ENCODE measurements at regions not wholly inside any gene's neighbourhood (a gene's known extent, or its start where the extent isn't known, plus 50 kb on each side); places are given as distances from the start of the nearest gene placed in this dataset.
"Not testable (repeated sequence)": the region's sequence is repeated elsewhere in the genome, so short reads cannot be mapped to it uniquely, and the experiment has no call there.

- DNase-seq, result no peak
Measured at GRCh38 chr2:57621122-57621663, 425.4 kb upstream of the VRK2 start.

- no peak for DNase-seq
Measured at GRCh38 chr2:57622009-57622408, 424.6 kb upstream of the VRK2 start.

DNA sequence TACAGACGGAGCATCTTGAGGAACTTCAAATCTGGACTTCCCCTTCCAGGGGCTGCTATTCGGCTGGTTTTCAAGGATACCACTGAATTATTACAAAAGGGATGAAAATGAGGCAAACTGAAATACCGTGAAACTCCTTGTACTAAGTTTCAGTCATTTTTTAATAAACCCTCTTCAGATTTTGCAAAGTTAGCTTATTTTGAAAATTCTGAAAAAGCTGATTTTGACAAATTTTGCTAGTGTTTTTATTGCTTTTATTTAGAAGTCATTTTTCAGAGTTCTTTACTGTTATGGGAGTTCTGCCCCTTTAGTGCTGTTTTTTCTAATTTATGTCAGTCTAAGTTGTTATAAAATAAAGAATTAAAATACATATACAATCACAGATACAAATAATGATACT lies 390.4 kb upstream of the VRK2 start:
- no peak for DNase-seq

GRCh38 chr2:57669570-57669969 lies 377.0 kb upstream of the VRK2 start:
- no peak for DNase-seq

GRCh38 chr2:57674025-57674424 lies 372.6 kb upstream of the VRK2 start:
- DNase-seq, result no peak

DNA sequence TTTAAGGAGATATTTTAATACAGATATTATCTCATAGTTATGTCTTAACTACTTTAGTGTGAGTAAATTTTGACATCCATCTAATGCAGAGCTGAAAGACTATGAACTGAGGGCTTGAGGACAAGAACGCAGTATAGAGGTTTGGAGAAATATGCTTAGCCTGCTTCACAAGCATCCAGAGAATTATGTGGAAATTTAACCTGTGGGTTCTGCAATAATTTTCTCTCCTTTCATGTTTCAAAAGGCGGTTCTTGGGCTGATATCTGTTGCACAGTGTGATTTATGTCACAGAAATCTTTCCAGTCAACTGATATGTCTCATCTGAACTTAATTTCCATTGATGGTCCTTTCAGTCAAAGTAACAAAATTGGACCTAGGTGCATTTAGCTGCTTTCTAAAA lies 371.9 kb upstream of the VRK2 start:
- DNase-seq, result no peak

DNA sequence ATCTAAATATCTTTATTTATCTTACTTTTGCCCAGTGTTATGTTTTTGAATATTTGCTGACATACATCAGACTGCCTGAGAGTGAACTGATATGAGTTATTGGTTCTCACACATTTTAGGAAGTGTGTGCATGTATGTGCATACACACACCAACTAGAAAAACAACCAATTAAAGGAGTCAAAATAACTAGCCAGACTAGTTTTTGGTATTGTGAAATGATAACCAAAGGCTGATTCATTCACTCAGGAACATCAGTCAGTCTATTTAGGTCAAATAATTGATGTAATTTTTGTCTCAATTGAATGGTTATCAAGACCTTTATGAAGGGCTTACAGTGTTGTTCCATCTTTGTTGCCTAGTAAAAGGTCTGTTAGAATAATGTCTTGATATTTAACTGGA lies 369.3 kb upstream of the VRK2 start:
- no peak for DNase-seq

DNA sequence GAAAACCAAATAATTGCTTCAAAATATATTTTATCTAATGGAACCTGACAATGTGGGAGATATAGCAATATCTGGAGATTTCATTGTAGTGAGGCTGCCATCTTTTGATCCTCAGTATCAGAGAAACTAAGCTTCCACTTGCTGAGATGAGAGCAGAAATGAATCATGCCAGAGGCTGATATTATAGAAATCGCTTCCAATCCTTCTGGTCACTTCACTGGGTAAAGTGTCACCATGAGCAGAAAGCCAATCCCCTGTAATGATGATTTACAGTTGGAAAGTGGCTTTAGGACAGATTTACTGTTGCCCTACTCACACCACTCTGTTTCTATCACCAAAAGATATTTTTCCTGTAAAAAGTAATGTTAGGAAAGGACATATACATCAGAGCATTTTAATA lies 365.0 kb upstream of the VRK2 start:
- DNase-seq, result no peak

GRCh38 chr2:57685032-57685431 lies 361.6 kb upstream of the VRK2 start:
- no peak for DNase-seq

- DNase-seq, result no peak
Measured at GRCh38 chr2:57692395-57692794, 354.2 kb upstream of the VRK2 start.

DNA sequence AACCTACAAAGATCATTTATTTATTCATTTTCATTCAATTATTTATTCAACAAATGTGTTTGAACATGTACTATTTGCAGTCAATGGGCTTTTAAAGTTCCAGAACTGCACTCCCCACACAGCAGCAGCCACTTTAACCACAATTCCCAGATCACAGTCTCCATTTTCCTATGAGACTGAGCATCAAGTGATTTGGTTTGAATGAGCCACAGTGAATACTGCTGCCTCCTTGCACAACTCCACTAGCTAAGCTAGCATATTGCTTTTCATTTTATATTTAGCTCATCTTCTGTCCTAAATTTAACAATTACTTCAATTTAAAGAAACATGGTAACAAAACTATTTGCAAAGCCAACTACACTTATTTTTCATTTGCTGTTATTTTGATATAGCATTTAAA lies 353.4 kb upstream of the VRK2 start:
- peak; percentile 28 for DNase-seq

- no peak for DNase-seq
Measured at GRCh38 chr2:57693965-57694364, 352.6 kb upstream of the VRK2 start.

- DNase-seq, result no peak
Measured at GRCh38 chr2:57696016-57696415, 350.6 kb upstream of the VRK2 start.

GRCh38 chr2:57698392-57698791 lies 348.2 kb upstream of the VRK2 start:
- DNase-seq, result no peak

- DNase-seq, result no peak
Measured at GRCh38 chr2:57698935-57699449, 347.6 kb upstream of the VRK2 start.

- DNase-seq, result no peak
Measured at GRCh38 chr2:57701391-57701791, 345.2 kb upstream of the VRK2 start.

DNA sequence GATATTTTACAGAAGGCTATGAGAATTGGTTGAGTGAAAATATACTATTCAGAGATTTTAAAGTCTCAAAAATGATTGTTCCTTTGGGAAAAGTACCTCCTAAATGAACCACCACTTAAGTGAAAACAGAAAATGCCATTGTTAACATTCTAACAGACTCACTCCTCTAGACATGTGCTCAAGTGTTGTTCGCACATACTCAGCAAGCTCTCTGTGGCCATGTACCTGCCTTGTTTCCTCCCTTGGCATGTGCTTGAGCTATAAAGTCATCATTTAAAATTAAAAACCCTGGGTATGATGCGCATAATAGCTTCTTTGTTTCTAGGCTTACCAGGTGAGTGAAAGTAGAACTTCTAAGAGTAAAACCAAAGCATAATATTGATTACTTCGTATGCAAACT lies 343.2 kb upstream of the VRK2 start:
- DNase-seq, result no peak

DNA sequence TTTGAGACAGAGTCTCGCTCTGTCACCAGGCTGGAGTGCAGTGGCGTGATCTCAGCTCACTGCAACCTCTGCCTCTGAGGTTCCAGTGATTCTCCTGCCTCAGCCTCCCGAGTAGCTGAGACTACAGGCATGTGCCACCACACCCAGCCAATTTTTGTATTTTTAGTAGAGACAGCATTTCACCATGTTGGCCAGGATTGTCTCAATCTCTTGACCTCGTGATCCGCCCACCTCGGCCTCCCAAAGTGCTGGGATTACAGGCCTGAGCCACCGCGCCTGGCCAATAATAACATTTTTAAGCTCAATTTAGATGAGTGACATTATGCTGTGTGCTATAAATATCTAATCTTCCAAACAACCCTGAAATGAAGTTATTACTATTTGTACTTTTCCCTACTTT lies 338.8 kb upstream of the VRK2 start:
- not testable (repeated sequence) for DNase-seq

DNA sequence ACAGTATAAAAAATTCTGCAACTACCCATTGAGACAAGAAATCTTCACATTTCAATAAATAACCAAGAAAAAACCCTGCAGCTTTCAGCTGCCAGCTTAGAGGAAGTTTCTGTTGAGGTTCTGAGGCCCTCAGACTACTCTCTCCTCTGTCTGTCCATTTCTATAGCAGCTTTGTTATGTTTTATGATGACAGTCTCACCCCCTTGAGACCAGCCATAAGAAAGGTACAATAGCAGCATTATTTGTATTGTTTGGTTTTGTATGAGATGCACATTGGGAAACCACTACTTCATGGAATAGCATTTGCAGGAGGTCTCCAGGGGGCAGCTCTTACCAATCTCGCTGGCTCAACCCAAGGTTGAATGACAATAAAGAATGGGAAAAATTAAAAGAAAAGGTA lies 334.6 kb upstream of the VRK2 start:
- DNase-seq, result no peak

DNA sequence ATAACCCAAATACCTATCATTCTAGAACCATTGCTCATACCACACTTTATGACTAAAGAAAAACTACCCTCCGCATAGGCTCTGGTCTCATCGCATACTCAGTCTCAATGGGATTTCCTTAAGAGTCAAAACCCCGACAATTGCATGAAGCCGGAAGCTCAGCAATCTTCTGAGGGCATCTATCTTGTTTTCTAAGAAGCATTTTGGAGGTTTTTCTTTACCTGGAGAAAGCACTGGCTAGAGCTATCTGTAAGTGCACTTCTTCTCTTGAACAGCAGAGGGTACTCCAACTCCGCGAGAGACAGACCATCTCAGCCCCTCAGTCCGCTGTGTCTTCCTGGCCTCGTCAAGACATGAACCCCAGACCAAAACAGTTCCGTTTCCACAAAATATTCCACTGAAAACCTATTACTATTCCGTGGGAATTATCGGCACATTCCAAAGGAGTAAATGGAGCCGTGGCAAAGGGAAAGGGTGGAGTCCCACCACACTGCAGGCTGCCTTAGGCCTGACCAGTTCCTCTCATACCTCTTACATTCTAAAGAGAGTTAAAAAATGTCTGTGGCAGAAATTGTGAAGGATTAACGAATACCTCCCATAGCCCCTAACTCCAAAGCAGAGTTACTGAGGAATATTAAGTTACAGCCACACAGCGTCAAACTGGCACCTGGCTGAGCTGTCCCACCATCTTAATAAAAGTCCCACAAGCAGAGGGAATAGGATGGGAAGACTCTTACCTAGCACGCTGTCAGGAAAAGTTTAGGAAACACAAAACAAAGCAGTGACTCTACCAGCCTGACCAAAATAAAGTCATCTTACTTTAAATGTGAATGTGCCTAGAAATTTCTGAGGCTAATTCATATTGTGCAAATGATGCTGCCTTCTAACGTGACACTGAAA lies 325.6 kb upstream of the VRK2 start:
- DNase-seq, result peak; percentile 79

GRCh38 chr2:57725337-57725947 lies 321.2 kb upstream of the VRK2 start:
- DNase-seq, result no peak

DNA sequence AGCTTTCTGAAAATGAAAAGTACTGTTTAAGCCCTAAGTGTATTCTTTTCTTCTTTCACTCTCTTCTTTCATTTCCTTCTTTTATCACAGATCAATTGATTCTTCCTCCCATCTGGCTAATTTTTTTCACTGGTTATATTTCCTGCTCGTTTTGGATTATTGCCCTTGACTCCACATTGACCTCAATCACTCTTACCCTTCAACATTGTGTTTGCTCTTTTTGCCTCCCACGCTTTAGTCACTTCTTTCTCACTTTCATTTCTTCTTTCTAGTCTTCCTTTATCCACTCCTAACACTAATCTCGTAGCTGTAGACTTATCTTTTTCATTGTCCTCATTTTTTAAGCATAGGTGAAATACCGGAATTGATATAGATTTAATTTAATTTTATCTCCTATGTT lies 320.3 kb upstream of the VRK2 start:
- DNase-seq, result no peak

GRCh38 chr2:57728691-57729090 lies 317.9 kb upstream of the VRK2 start:
- DNase-seq, result no peak

- no peak for DNase-seq
Measured at GRCh38 chr2:57733956-57734355, 312.6 kb upstream of the VRK2 start.

Measured in retina (tissue), 1 donor.